ENCODE measurements at regions not wholly inside any gene's neighbourhood (a gene's known extent, or its start where the extent isn't known, plus 50 kb on each side); places are given as distances from the start of the nearest gene placed in this dataset.
"Not testable (repeated sequence)": the region's sequence is repeated elsewhere in the genome, so short reads cannot be mapped to it uniquely, and the experiment has no call there.

- H2BK120ac ChIP-seq (ENCODE audit: insufficient read depth, low read length, poor library complexity); H2BK12ac ChIP-seq (ENCODE audit: low read length); H2AK5ac ChIP-seq (ENCODE audit: low read length); H4K8ac ChIP-seq (ENCODE audit: low read depth, low read length); H3K4ac ChIP-seq (ENCODE audit: low read depth, low read length); H3K27me3 ChIP-seq (ENCODE audit: insufficient read depth, low read length); H4K91ac ChIP-seq (ENCODE audit: low read depth, low read length); H3K4me1 ChIP-seq (ENCODE audit: control insufficient read depth in 1 of 2, insufficient read depth in 2 of 2, low read length in 2 of 2); H2AFZ ChIP-seq (ENCODE audit: insufficient read depth, low read length, poor library complexity); H3K36me3 ChIP-seq (ENCODE audit: control insufficient read depth in 1 of 2, insufficient read depth in 2 of 2, low read length in 2 of 2); H2BK5ac ChIP-seq (ENCODE audit: low read depth, low read length, poor library complexity); H3K79me2 ChIP-seq (ENCODE audit: control insufficient read depth, insufficient read depth, low read length, poor library complexity); H3K4me2 ChIP-seq (ENCODE audit: low read length); H3K23ac ChIP-seq (ENCODE audit: low read length); H3K79me1 ChIP-seq (ENCODE audit: low read length); H3K27ac ChIP-seq (ENCODE audit: low read depth, low read length); H3K4me3 ChIP-seq (ENCODE audit: low read depth, low read length); H3K14ac ChIP-seq (ENCODE audit: low read length); H4K12ac ChIP-seq (ENCODE audit: low read depth, low read length); H3K9ac ChIP-seq (ENCODE audit: low read length); H3K18ac ChIP-seq (ENCODE audit: low read length); H3K9me3 ChIP-seq (ENCODE audit: insufficient read depth, low read depth, low read length): not testable (repeated sequence)
- peak in 1 of 2 donors; percentile 0 for DNase-seq
- WGBS (ENCODE audit: extremely low coverage, insufficient coverage, insufficient read length): no CpG with 5 or more reads among the region's 43 CpGs
Observed at GRCh38 chr21:6126976-6127732, 4394.2 kb upstream of the TPTE start.

- H2BK12ac ChIP-seq (ENCODE audit: low read length); H3K4me1 ChIP-seq (ENCODE audit: control insufficient read depth in 1 of 2, insufficient read depth in 2 of 2, low read length in 2 of 2); DNase-seq; H4K8ac ChIP-seq (ENCODE audit: low read depth, low read length); H3K79me1 ChIP-seq (ENCODE audit: low read length); H3K23ac ChIP-seq (ENCODE audit: low read length); H3K79me2 ChIP-seq (ENCODE audit: control insufficient read depth, insufficient read depth, low read length, poor library complexity); H3K14ac ChIP-seq (ENCODE audit: low read length); H2AK5ac ChIP-seq (ENCODE audit: low read length); H3K4me3 ChIP-seq (ENCODE audit: low read depth, low read length); H2AFZ ChIP-seq (ENCODE audit: insufficient read depth, low read length, poor library complexity); H3K18ac ChIP-seq (ENCODE audit: low read length); H3K9me3 ChIP-seq (ENCODE audit: insufficient read depth, low read depth, low read length); H4K12ac ChIP-seq (ENCODE audit: low read depth, low read length); H3K9ac ChIP-seq (ENCODE audit: low read length); H3K36me3 ChIP-seq (ENCODE audit: control insufficient read depth in 1 of 2, insufficient read depth in 2 of 2, low read length in 2 of 2); H3K4me2 ChIP-seq (ENCODE audit: low read length); H3K4ac ChIP-seq (ENCODE audit: low read depth, low read length); H4K91ac ChIP-seq (ENCODE audit: low read depth, low read length); H2BK120ac ChIP-seq (ENCODE audit: insufficient read depth, low read length, poor library complexity); H2BK5ac ChIP-seq (ENCODE audit: low read depth, low read length, poor library complexity); H3K27ac ChIP-seq (ENCODE audit: low read depth, low read length); H3K27me3 ChIP-seq (ENCODE audit: insufficient read depth, low read length): not testable (repeated sequence)
- WGBS (ENCODE audit: extremely low coverage, insufficient coverage, insufficient read length): no CpG with 5 or more reads among the region's 13 CpGs
Observed at GRCh38 chr21:6130734-6131133, 4390.6 kb upstream of the TPTE start.

- not testable (repeated sequence) for H3K79me1 ChIP-seq (ENCODE audit: low read length); H2AK5ac ChIP-seq (ENCODE audit: low read length); H3K4ac ChIP-seq (ENCODE audit: low read depth, low read length); DNase-seq; H3K14ac ChIP-seq (ENCODE audit: low read length); H3K9ac ChIP-seq (ENCODE audit: low read length); H3K79me2 ChIP-seq (ENCODE audit: control insufficient read depth, insufficient read depth, low read length, poor library complexity); H3K4me2 ChIP-seq (ENCODE audit: low read length); H3K36me3 ChIP-seq (ENCODE audit: control insufficient read depth in 1 of 2, insufficient read depth in 2 of 2, low read length in 2 of 2); H3K27ac ChIP-seq (ENCODE audit: low read depth, low read length); H2BK5ac ChIP-seq (ENCODE audit: low read depth, low read length, poor library complexity); H3K4me1 ChIP-seq (ENCODE audit: control insufficient read depth in 1 of 2, insufficient read depth in 2 of 2, low read length in 2 of 2); H2AFZ ChIP-seq (ENCODE audit: insufficient read depth, low read length, poor library complexity); H4K12ac ChIP-seq (ENCODE audit: low read depth, low read length); H3K9me3 ChIP-seq (ENCODE audit: insufficient read depth, low read depth, low read length); H2BK120ac ChIP-seq (ENCODE audit: insufficient read depth, low read length, poor library complexity); H4K91ac ChIP-seq (ENCODE audit: low read depth, low read length); H2BK12ac ChIP-seq (ENCODE audit: low read length); H3K18ac ChIP-seq (ENCODE audit: low read length); H3K4me3 ChIP-seq (ENCODE audit: low read depth, low read length); H3K23ac ChIP-seq (ENCODE audit: low read length); H4K8ac ChIP-seq (ENCODE audit: low read depth, low read length); H3K27me3 ChIP-seq (ENCODE audit: insufficient read depth, low read length)
- whole genome bisulfite sequencing (ENCODE audit: extremely low coverage, insufficient coverage, insufficient read length): no CpG with 5 or more reads among the region's 11 CpGs
Observed at GRCh38 chr21:6133373-6133772, 4388.0 kb upstream of the TPTE start.

- not testable (repeated sequence) for H3K36me3 ChIP-seq (ENCODE audit: control insufficient read depth in 1 of 2, insufficient read depth in 2 of 2, low read length in 2 of 2); H2BK12ac ChIP-seq (ENCODE audit: low read length); H2BK5ac ChIP-seq (ENCODE audit: low read depth, low read length, poor library complexity); H3K4me1 ChIP-seq (ENCODE audit: control insufficient read depth in 1 of 2, insufficient read depth in 2 of 2, low read length in 2 of 2); H3K14ac ChIP-seq (ENCODE audit: low read length); H3K23ac ChIP-seq (ENCODE audit: low read length); H3K27ac ChIP-seq (ENCODE audit: low read depth, low read length); H4K91ac ChIP-seq (ENCODE audit: low read depth, low read length); H4K8ac ChIP-seq (ENCODE audit: low read depth, low read length); H2AK5ac ChIP-seq (ENCODE audit: low read length); H4K12ac ChIP-seq (ENCODE audit: low read depth, low read length); H3K4ac ChIP-seq (ENCODE audit: low read depth, low read length); H3K4me3 ChIP-seq (ENCODE audit: low read depth, low read length); H3K79me1 ChIP-seq (ENCODE audit: low read length); H3K4me2 ChIP-seq (ENCODE audit: low read length); H3K27me3 ChIP-seq (ENCODE audit: insufficient read depth, low read length); DNase-seq; H2AFZ ChIP-seq (ENCODE audit: insufficient read depth, low read length, poor library complexity); H3K9ac ChIP-seq (ENCODE audit: low read length); H3K18ac ChIP-seq (ENCODE audit: low read length); H3K79me2 ChIP-seq (ENCODE audit: control insufficient read depth, insufficient read depth, low read length, poor library complexity); H2BK120ac ChIP-seq (ENCODE audit: insufficient read depth, low read length, poor library complexity); H3K9me3 ChIP-seq (ENCODE audit: insufficient read depth, low read depth, low read length)
- no CpG with 5 or more reads among the region's 22 CpGs for WGBS (ENCODE audit: extremely low coverage, insufficient coverage, insufficient read length)
Observed at GRCh38 chr21:6133852-6134630, 4387.3 kb upstream of the TPTE start.

Data from trophoblast cell (in vitro differentiated cells and primary cell).